ENCODE measurements at regions not wholly inside any gene's neighbourhood (a gene's known extent, or its start where the extent isn't known, plus 50 kb on each side); places are given as distances from the start of the nearest gene placed in this dataset.

DNA sequence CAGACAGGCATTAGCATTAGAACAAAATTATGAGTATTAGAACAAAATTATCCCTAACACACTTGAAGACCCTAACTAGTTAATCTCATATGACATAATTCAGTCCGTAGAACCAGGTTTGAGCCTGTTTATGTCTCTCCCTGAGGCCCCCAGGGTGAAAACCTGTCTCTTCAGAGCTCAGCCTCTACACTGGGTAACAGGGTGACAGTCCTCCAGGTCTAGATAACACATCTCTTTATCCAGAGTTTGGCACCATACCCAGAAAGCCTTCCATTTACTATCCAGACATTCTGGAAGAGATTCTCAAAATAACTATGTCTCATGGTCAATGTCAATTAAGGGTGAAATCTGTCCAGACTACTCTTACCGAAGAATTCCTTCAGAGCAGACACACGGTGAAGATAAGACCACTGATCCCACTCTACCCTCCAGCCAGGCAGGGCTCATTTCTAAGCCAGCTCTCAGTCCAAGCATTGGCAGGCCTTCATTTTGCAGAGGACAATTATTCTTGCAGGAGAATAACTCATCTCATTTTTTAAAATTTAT is 1195.3 kb downstream of the EFNB2 start:
- TF ChIP-seq GATA2 (IDR thresholded peaks at IDR 0.05; ENCODE audit: low read depth, low read length) (no peak), GATA3 (IDR thresholded peaks at IDR 0.05; ENCODE audit: low read depth, low read length) (0 out of 2 replicates have a peak, but pooled peaks have one; percentile 25)

Data from SH-SY5Y (cell line).